8988T (cell line): ENCODE measurements at regions not wholly inside any gene's neighbourhood (a gene's known extent, or its start where the extent isn't known, plus 50 kb on each side); places are given as distances from the start of the nearest gene placed in this dataset.
A peak's percentile ranks its signal among the peaks of the same experiment; 100 is the strongest.
"Not testable (repeated sequence)": the region's sequence is repeated elsewhere in the genome, so short reads cannot be mapped to it uniquely, and the experiment has no call there.

Experiments
- DNase-seq: peaks from one replicate; pipeline ENCODE4 v3.0.0; 2011

DNA sequence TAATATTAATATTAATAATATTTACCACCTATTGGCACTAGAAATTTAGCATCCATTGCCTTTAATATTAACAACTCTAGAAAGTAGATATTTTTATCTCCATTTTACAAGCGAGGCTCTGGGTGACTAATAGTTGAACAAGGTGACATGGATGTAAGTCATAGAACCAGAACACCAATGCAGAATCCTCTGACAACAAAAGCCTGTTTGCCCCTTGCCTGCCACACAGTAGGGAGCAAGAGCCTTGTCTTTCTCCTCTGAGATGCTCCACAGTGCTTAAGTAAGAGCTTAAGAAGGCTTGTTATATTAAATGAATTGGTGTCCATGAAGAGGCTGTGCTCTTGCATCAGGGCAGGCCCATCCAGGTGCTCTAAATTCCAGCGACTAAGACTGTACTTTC lies 51.2 kb upstream of the LBX1 start:
- DNase-seq, result no peak

DNA sequence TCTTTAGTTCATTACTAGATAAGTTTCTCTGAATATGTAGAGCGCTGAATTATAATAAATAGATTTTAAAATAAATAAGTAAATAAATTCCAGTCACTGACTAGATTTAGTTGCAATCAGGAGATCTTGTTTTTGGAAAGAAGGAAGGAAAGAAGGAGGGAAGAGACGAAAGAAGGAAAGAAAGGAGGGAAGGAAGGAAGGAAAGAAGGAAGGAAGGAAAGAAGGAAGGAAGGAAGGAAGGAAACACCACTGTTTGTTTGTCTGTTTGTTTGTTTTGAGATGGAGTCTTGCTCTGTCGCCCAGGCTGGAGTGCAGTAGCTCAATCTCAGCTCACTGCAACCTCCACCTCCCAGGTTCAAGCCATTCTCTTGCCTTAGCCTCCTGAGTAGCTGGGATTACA lies 51.7 kb upstream of the LBX1 start:
- DNase-seq, result not testable (repeated sequence)

DNA sequence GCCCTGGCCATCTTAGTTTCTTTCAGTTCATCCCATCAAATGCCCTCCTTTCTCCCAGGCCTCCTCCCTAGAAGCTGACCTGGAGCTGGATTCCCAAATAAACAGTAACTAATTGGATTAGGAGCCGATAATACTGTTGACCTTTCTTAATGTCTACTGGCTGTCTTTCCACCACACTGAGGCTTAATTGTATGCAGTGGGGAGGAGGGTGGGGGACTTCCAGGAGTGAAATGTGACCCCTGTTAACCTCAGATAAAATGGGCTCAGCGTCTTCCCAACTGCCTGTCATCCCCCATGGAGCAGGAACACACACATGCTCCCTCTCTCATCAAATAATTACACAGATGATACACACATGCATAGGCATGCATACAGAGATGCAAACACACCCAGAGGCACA lies 53.7 kb upstream of the LBX1 start:
- DNase-seq, result no peak

- no peak for DNase-seq
These were observed 54.5 kb upstream of the LBX1 start for GRCh38 chr10:101283762-101284100.

DNA sequence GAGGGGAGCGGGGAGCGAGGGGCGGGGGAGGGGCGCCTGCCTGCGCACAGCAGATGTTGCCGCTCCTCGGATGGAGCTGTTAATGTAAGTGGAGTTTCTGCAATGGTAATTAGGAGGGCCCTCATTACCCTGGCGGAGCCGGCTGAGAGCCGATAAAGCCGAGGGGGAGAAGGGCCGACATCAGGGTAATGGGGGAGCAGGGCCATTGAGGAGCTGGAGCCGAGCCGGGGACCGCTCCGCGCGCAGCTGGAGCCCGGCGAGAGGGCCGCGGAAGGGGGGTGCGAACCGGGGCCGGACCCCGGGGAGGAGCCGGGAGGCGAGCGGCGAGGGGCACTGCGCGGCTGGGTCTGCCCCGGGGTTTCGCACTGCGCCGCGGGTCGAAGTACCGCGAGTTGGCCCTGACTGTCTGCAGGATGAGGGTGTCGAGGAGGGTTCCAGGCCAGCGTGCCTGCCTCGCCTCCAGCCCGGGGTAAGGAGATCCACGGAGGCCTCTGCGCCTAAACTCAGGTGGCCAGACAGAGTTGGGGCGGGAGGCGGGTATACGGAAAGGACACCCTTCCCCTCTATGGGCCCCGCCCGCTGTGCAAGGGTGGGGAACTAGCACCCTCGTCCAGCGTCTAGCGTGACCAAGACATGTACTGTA lies 55.0 kb upstream of the LBX1 start:
- no peak for DNase-seq

- DNase-seq, result no peak
These were observed 55.6 kb upstream of the LBX1 start for GRCh38 chr10:101284744-101285463.

DNA sequence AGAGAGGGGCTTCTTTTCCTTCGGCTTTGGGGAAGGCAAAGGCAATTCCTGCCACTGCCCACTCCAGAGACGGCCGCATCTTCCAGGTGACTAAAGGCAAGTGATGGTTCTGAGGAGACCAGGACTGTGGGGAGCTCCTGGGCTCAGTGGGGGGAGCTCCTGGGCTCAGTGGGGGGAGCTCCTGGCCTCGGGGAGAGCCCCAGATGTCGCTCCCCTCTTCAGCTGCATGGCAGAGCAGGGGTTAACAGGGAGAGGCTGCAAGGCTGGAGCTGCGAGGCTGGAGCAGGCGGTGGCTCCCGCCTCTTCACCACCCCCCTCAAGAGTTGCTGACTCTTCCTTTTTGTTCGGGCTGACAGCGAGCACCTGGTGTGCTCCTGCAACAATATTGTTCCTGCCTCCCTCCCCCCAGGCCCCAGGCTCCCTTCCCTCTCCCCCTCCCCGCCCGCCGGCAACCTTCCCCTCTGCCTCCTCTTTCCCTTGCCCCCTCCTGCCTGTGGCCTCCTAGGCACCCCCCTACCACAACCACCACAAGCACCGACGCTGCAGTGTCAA lies 56.3 kb upstream of the LBX1 start:
- no peak for DNase-seq

GRCh38 chr10:101286248-101287046 lies 57.2 kb upstream of the LBX1 start:
- DNase-seq, result no peak

GRCh38 chr10:101287183-101287996 lies 58.1 kb upstream of the LBX1 start:
- no peak for DNase-seq

GRCh38 chr10:101287997-101288635 lies 58.9 kb upstream of the LBX1 start:
- DNase-seq, result peak; percentile 90

- no peak for DNase-seq
These were observed 60.3 kb upstream of the LBX1 start for GRCh38 chr10:101289541-101289940.

GRCh38 chr10:101290431-101290830 lies 61.2 kb upstream of the LBX1 start:
- DNase-seq, result no peak

GRCh38 chr10:101290881-101291280 lies 61.6 kb upstream of the LBX1 start:
- DNase-seq, result no peak

GRCh38 chr10:101291331-101292193 lies 62.3 kb upstream of the LBX1 start:
- DNase-seq, result peak; percentile 96

- peak; percentile 66 for DNase-seq
These were observed 61.6 kb upstream of the BTRC start for GRCh38 chr10:101292194-101293006.

GRCh38 chr10:101293007-101293723 lies 60.8 kb upstream of the BTRC start:
- no peak for DNase-seq

GRCh38 chr10:101294109-101294508 lies 59.9 kb upstream of the BTRC start:
- no peak for DNase-seq

- no peak for DNase-seq
These were observed 58.7 kb upstream of the BTRC start for GRCh38 chr10:101295261-101295660.

DNA sequence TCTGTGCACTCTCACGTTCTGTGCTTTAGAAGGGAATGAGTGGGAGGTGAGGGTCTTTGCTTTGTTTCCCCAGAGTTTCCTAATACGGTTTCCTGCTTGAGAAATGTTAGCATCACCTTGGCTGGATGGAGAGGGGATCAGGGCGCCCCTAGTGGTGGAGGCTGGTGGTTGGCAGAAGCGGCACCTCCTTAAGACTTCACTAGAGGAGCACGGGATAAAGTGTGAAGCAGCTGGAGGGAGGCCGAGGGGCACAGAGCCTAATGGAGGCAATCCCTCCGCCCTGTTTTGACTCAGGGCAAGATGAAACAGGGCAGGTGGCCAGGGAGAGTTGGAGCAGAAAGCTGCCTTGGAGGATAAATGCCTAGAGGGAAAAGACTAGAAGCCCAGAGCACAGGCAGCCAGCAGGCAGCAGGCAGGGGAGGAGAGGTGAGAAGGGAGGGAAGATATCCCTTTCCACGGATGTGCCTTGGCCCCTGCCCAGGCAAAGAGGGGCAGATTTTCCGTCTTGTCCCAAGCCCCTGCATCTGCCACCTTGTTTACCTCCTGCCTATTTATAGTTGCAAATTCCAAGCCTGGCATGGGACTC lies 56.0 kb upstream of the BTRC start:
- peak; percentile 75 for DNase-seq
